Fibroblast of lung (primary cell): ENCODE measurements at regions not wholly inside any gene's neighbourhood (a gene's known extent, or its start where the extent isn't known, plus 50 kb on each side); places are given as distances from the start of the nearest gene placed in this dataset.
"Not testable (repeated sequence)": the region's sequence is repeated elsewhere in the genome, so short reads cannot be mapped to it uniquely, and the experiment has no call there.

Experiments
- DNase-seq, 2 donors: peaks; one replicate each; pipeline versions ENCODE4 v3.0.0 to v3.0.0-alpha.2; 2010; ENCODE audit warnings: low read depth in 2 of 2
- H2AFZ ChIP-seq: 2 replicates; pipeline ENCODE4 v1.5.1; 2012; ENCODE audit warnings: low read length, control low read depth, inconsistent platforms
- H3K27ac ChIP-seq: 2 replicates; pipeline ENCODE4 v1.5.1; 2011; ENCODE audit warnings: low read length, control low read depth; ENCODE audit not compliant: insufficient read depth
- H3K27me3 ChIP-seq: 2 replicates; pipeline ENCODE4 v1.5.1; 2011; ENCODE audit warnings: mild to moderate bottlenecking, low read length; ENCODE audit not compliant: control insufficient read depth, insufficient read depth
- H3K36me3 ChIP-seq: 2 replicates; pipeline ENCODE4 v1.5.1; 2011; ENCODE audit warnings: low read length; ENCODE audit not compliant: control insufficient read depth, insufficient read depth
- H3K4me1 ChIP-seq: 2 replicates; pipeline ENCODE4 v1.5.1; 2011; ENCODE audit warnings: low read length; ENCODE audit not compliant: control insufficient read depth, insufficient read depth; ENCODE audit errors: extremely low read depth
- H3K4me2 ChIP-seq: 2 replicates; pipeline ENCODE4 v1.5.1; 2011; ENCODE audit warnings: low read length, control low read depth; ENCODE audit not compliant: insufficient read depth; ENCODE audit errors: extremely low read depth
- H3K4me3 ChIP-seq, 4 experiments: fragments of 200-600 bp in 1 of 4; sonication (generic) in 1 of 4; replicated peaks in 1 of 4; 2 replicates each; pipeline ENCODE4 v1.5.1; 2011 to 2016; ENCODE audit warnings: low read length in 4 of 4, low read depth in 3 of 4, mild to moderate bottlenecking in 3 of 4, control low read depth in 2 of 4, inconsistent platforms in 1 of 4, mixed read lengths in 1 of 4; ENCODE audit not compliant: insufficient read depth in 1 of 4; ENCODE audit errors: control extremely low read depth in 1 of 4
- H3K79me2 ChIP-seq: 2 replicates; pipeline ENCODE4 v1.5.1; 2012; ENCODE audit warnings: mild to moderate bottlenecking, low read length, inconsistent platforms; ENCODE audit not compliant: control insufficient read depth, insufficient read depth
- H3K9ac ChIP-seq: 2 replicates; pipeline ENCODE4 v1.5.1; 2011; ENCODE audit warnings: mild to moderate bottlenecking, low read length, control low read depth; ENCODE audit not compliant: insufficient read depth
- H3K9me3 ChIP-seq: 2 replicates; pipeline ENCODE4 v1.5.1; 2012; ENCODE audit warnings: low read depth, low read length; ENCODE audit not compliant: control insufficient read depth, insufficient read depth
- H4K20me1 ChIP-seq: 2 replicates; pipeline ENCODE4 v1.5.1; 2011; ENCODE audit warnings: low read length; ENCODE audit not compliant: control insufficient read depth, insufficient read depth; ENCODE audit errors: extremely low read depth
- EZH2 ChIP-seq: IDR thresholded peaks from 2 replicates; pipeline ENCODE4 v1.5.1; 2012; ENCODE audit warnings: low read length, control low read depth, mild to moderate bottlenecking; ENCODE audit errors: missing control alignments
- TF ChIP-seq, protein P1 (sequence below), 2 donors: IDR thresholded peaks in 1 of 2; conservative IDR thresholded peaks in 1 of 2; 1 replicate in 1 of 2; 2 replicates in 1 of 2; pipeline ENCODE4 v1.5.1; 2011 to 2012; ENCODE audit warnings: low read length in 2 of 2, control low read depth in 1 of 2, inconsistent platforms in 1 of 2, low read depth in 1 of 2, mild to moderate bottlenecking in 1 of 2

- TF ChIP-seq, protein P1, sequence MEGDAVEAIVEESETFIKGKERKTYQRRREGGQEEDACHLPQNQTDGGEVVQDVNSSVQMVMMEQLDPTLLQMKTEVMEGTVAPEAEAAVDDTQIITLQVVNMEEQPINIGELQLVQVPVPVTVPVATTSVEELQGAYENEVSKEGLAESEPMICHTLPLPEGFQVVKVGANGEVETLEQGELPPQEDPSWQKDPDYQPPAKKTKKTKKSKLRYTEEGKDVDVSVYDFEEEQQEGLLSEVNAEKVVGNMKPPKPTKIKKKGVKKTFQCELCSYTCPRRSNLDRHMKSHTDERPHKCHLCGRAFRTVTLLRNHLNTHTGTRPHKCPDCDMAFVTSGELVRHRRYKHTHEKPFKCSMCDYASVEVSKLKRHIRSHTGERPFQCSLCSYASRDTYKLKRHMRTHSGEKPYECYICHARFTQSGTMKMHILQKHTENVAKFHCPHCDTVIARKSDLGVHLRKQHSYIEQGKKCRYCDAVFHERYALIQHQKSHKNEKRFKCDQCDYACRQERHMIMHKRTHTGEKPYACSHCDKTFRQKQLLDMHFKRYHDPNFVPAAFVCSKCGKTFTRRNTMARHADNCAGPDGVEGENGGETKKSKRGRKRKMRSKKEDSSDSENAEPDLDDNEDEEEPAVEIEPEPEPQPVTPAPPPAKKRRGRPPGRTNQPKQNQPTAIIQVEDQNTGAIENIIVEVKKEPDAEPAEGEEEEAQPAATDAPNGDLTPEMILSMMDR (conservative IDR thresholded peaks at IDR 0.05 in 1 of 2, IDR thresholded peaks at IDR 0.05 in 1 of 2; ENCODE audit: low read depth in 1 of 2, low read length in 2 of 2) = no peak
- no peak for TF ChIP-seq EZH2
- no peaks in the 10 kb centered on the region for H4K20me1 ChIP-seq
- no peak for DNase-seq
- H2AFZ ChIP-seq = no peak overlapping the region
- H3K4me2 ChIP-seq = no peak overlapping the region
- H3K79me2 ChIP-seq = no peaks in the 10 kb centered on the region
- no peaks in the 10 kb centered on the region for H3K27me3 ChIP-seq
- no peak overlapping the region for H3K27ac ChIP-seq
- H3K4me1 ChIP-seq = no peaks in the 10 kb centered on the region
- H3K9ac ChIP-seq = no peak overlapping the region
- no peak overlapping the region for H3K4me3 ChIP-seq
- H3K9me3 ChIP-seq = no peaks in the 10 kb centered on the region
- H3K36me3 ChIP-seq = no peaks in the 10 kb centered on the region
These were observed 79.3 kb upstream of the KCNJ18 start for GRCh38 chr17:21613071-21613429.

DNA sequence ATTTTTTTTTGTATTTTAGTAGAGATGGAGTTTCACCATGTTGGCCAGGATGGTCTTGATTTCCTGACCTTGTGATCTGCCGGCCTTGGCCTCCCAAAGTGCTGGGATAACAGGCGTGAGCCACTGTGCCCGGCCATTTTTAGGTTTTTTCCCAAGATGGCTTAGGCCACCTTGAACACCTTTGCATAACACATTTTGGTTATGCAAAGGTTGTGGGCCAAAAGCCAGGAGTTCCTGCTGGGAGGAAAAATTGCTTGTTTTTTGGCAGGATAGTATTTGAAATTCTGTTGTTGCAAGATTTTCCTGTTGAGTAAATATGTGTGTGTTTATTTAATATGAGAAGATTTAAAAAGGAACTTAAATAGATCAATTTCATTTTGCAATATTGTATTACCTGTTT is 65.3 kb upstream of the KCNJ18 start:
- not testable (repeated sequence) for H3K9me3 ChIP-seq, H3K4me1 ChIP-seq, H3K4me3 ChIP-seq, H3K27me3 ChIP-seq, H3K9ac ChIP-seq, H4K20me1 ChIP-seq, DNase-seq, H3K27ac ChIP-seq, H3K36me3 ChIP-seq, H3K4me2 ChIP-seq, H2AFZ ChIP-seq, H3K79me2 ChIP-seq
